ENCODE measurements at regions not wholly inside any gene's neighbourhood (a gene's known extent, or its start where the extent isn't known, plus 50 kb on each side); places are given as distances from the start of the nearest gene placed in this dataset.
"Not testable (repeated sequence)": the region's sequence is repeated elsewhere in the genome, so short reads cannot be mapped to it uniquely, and the experiment has no call there.

GRCh38 chr4:31241504-31242106 lies 521.4 kb downstream of the PCDH7 start:
- H3K4me3 ChIP-seq (ENCODE audit: control insufficient read depth in 1 of 7, extremely low read depth in 1 of 7, insufficient read depth in 4 of 7, low read depth in 2 of 7, low read length in 6 of 7): no peak overlapping the region
- no peaks in the 10 kb centered on the region for H3K36me3 ChIP-seq (ENCODE audit: control insufficient read depth in 4 of 4, insufficient read depth in 4 of 4, low read length in 3 of 4)
- H3K4me1 ChIP-seq (ENCODE audit: control extremely low read depth in 1 of 4, control insufficient read depth in 4 of 4, insufficient read depth in 4 of 4, low read length in 3 of 4): no peaks in the 10 kb centered on the region
- peaks cover 0 to 7% (median 0%) of the 10 kb centered on the region in 5 experiments for H3K9me3 ChIP-seq (ENCODE audit: control extremely low read depth in 1 of 5, control insufficient read depth in 4 of 5, insufficient read depth in 2 of 5, low read depth in 1 of 5, low read length in 4 of 5)
- ChIA-PET CTCF (no interaction called here), POLR2A (no interaction called here)
- DNase-seq: no peak
- H3K27ac ChIP-seq (ENCODE audit: insufficient read depth in 1 of 2, low read depth in 1 of 2, low read length in 2 of 2, poor library complexity in 1 of 2, severe bottlenecking in 2 of 2): no peak overlapping the region
- no peaks in the 10 kb centered on the region for H3K27me3 ChIP-seq (replicated peaks in 2 of 5; ENCODE audit: control insufficient read depth in 4 of 5, insufficient read depth in 5 of 5, low read length in 4 of 5)
- WGBS (ENCODE audit: insufficient coverage): no CpG with 5 or more reads among the region's 1 CpG

- Histone ChIP-seq H3K9me3 (ENCODE audit: control extremely low read depth in 1 of 5, control insufficient read depth in 4 of 5, insufficient read depth in 2 of 5, low read depth in 1 of 5, low read length in 4 of 5) (peaks cover 0 to 3% (median 0%) of the 10 kb centered on the region in 5 experiments), H3K4me1 (ENCODE audit: control extremely low read depth in 1 of 4, control insufficient read depth in 4 of 4, insufficient read depth in 4 of 4, low read length in 3 of 4) (no peaks in the 10 kb centered on the region), H3K36me3 (ENCODE audit: control insufficient read depth in 4 of 4, insufficient read depth in 4 of 4, low read length in 3 of 4) (no peaks in the 10 kb centered on the region), H3K27ac (ENCODE audit: insufficient read depth in 1 of 2, low read depth in 1 of 2, low read length in 2 of 2, poor library complexity in 1 of 2, severe bottlenecking in 2 of 2) (no peak overlapping the region), H3K27me3 (replicated peaks in 2 of 5; ENCODE audit: control insufficient read depth in 4 of 5, insufficient read depth in 5 of 5, low read length in 4 of 5) (no peaks in the 10 kb centered on the region), H3K4me3 (ENCODE audit: control insufficient read depth in 1 of 7, extremely low read depth in 1 of 7, insufficient read depth in 4 of 7, low read depth in 2 of 7, low read length in 6 of 7) (no peak overlapping the region)
- WGBS (ENCODE audit: insufficient coverage): no CpG with 5 or more reads among the region's 1 CpG
- CTCF ChIA-PET: no interaction called here
- DNase-seq: no peak
- POLR2A ChIA-PET: no interaction called here
These were observed 526.7 kb downstream of the PCDH7 start for GRCh38 chr4:31246856-31247255.

GRCh38 chr4:31259119-31259518 lies 539.0 kb downstream of the PCDH7 start:
- H3K27ac ChIP-seq (ENCODE audit: insufficient read depth in 1 of 2, low read depth in 1 of 2, low read length in 2 of 2, poor library complexity in 1 of 2, severe bottlenecking in 2 of 2): no peak overlapping the region
- CTCF ChIA-PET: interaction anchor here (1.3 kb wide), 1 partner anchor 13 kb away, joined by 3 read pairs; no protein-coding TSS in a partner anchor
- H3K36me3 ChIP-seq (ENCODE audit: control insufficient read depth in 4 of 4, insufficient read depth in 4 of 4, low read length in 3 of 4): no peaks in the 10 kb centered on the region
- H3K27me3 ChIP-seq (replicated peaks in 2 of 5; ENCODE audit: control insufficient read depth in 4 of 5, insufficient read depth in 5 of 5, low read length in 4 of 5): no peaks in the 10 kb centered on the region
- H3K4me3 ChIP-seq (ENCODE audit: control insufficient read depth in 1 of 7, extremely low read depth in 1 of 7, insufficient read depth in 4 of 7, low read depth in 2 of 7, low read length in 6 of 7): no peak overlapping the region
- WGBS (ENCODE audit: insufficient coverage): 100% methylated on average over 6 of the region's 15 CpGs
- DNase-seq: no peak
- no peaks in the 10 kb centered on the region for H3K9me3 ChIP-seq (ENCODE audit: control extremely low read depth in 1 of 5, control insufficient read depth in 4 of 5, insufficient read depth in 2 of 5, low read depth in 1 of 5, low read length in 4 of 5)
- H3K4me1 ChIP-seq (ENCODE audit: control extremely low read depth in 1 of 4, control insufficient read depth in 4 of 4, insufficient read depth in 4 of 4, low read length in 3 of 4): no peaks in the 10 kb centered on the region
- POLR2A ChIA-PET: no interaction called here

GRCh38 chr4:31261632-31262031 lies 541.5 kb downstream of the PCDH7 start:
- no peaks in the 10 kb centered on the region for H3K4me1 ChIP-seq (ENCODE audit: control extremely low read depth in 1 of 4, control insufficient read depth in 4 of 4, insufficient read depth in 4 of 4, low read length in 3 of 4)
- no peak overlapping the region for H3K4me3 ChIP-seq (ENCODE audit: control insufficient read depth in 1 of 7, extremely low read depth in 1 of 7, insufficient read depth in 4 of 7, low read depth in 2 of 7, low read length in 6 of 7)
- CTCF ChIA-PET: no interaction called here
- WGBS (ENCODE audit: insufficient coverage): 60% methylated on average over 1 of the region's 2 CpGs
- H3K27me3 ChIP-seq (replicated peaks in 2 of 5; ENCODE audit: control insufficient read depth in 4 of 5, insufficient read depth in 5 of 5, low read length in 4 of 5): no peaks in the 10 kb centered on the region
- H3K9me3 ChIP-seq (ENCODE audit: control extremely low read depth in 1 of 5, control insufficient read depth in 4 of 5, insufficient read depth in 2 of 5, low read depth in 1 of 5, low read length in 4 of 5): no peaks in the 10 kb centered on the region
- H3K27ac ChIP-seq (ENCODE audit: insufficient read depth in 1 of 2, low read depth in 1 of 2, low read length in 2 of 2, poor library complexity in 1 of 2, severe bottlenecking in 2 of 2): no peak overlapping the region
- DNase-seq: no peak
- H3K36me3 ChIP-seq (ENCODE audit: control insufficient read depth in 4 of 4, insufficient read depth in 4 of 4, low read length in 3 of 4): no peaks in the 10 kb centered on the region
- POLR2A ChIA-PET: no interaction called here

- H3K9me3 ChIP-seq (ENCODE audit: control extremely low read depth in 1 of 5, control insufficient read depth in 4 of 5, insufficient read depth in 2 of 5, low read depth in 1 of 5, low read length in 4 of 5); H3K4me1 ChIP-seq (ENCODE audit: control extremely low read depth in 1 of 4, control insufficient read depth in 4 of 4, insufficient read depth in 4 of 4, low read length in 3 of 4); H3K4me3 ChIP-seq (ENCODE audit: control insufficient read depth in 1 of 7, extremely low read depth in 1 of 7, insufficient read depth in 4 of 7, low read depth in 2 of 7, low read length in 6 of 7); H3K27ac ChIP-seq (ENCODE audit: insufficient read depth in 1 of 2, low read depth in 1 of 2, low read length in 2 of 2, poor library complexity in 1 of 2, severe bottlenecking in 2 of 2); POLR2A ChIA-PET; CTCF ChIA-PET; DNase-seq; H3K36me3 ChIP-seq (ENCODE audit: control insufficient read depth in 4 of 4, insufficient read depth in 4 of 4, low read length in 3 of 4); H3K27me3 ChIP-seq (replicated peaks in 2 of 5; ENCODE audit: control insufficient read depth in 4 of 5, insufficient read depth in 5 of 5, low read length in 4 of 5): not testable (repeated sequence)
- whole genome bisulfite sequencing (ENCODE audit: insufficient coverage): 95% methylated on average over 2 of the region's 4 CpGs
These were observed 545.9 kb downstream of the PCDH7 start for GRCh38 chr4:31266094-31266493.

GRCh38 chr4:31272331-31273061 lies 552.3 kb downstream of the PCDH7 start:
- H3K27ac ChIP-seq (ENCODE audit: insufficient read depth in 1 of 2, low read depth in 1 of 2, low read length in 2 of 2, poor library complexity in 1 of 2, severe bottlenecking in 2 of 2): no peak overlapping the region
- H3K9me3 ChIP-seq (ENCODE audit: control extremely low read depth in 1 of 5, control insufficient read depth in 4 of 5, insufficient read depth in 2 of 5, low read depth in 1 of 5, low read length in 4 of 5): no peaks in the 10 kb centered on the region
- H3K27me3 ChIP-seq (replicated peaks in 2 of 5; ENCODE audit: control insufficient read depth in 4 of 5, insufficient read depth in 5 of 5, low read length in 4 of 5): no peaks in the 10 kb centered on the region
- H3K4me3 ChIP-seq (ENCODE audit: control insufficient read depth in 1 of 7, extremely low read depth in 1 of 7, insufficient read depth in 4 of 7, low read depth in 2 of 7, low read length in 6 of 7): no peak overlapping the region
- H3K36me3 ChIP-seq (ENCODE audit: control insufficient read depth in 4 of 4, insufficient read depth in 4 of 4, low read length in 3 of 4): no peaks in the 10 kb centered on the region
- DNase-seq: no peak
- POLR2A ChIA-PET: no interaction called here
- H3K4me1 ChIP-seq (ENCODE audit: control extremely low read depth in 1 of 4, control insufficient read depth in 4 of 4, insufficient read depth in 4 of 4, low read length in 3 of 4): no peaks in the 10 kb centered on the region
- CTCF ChIA-PET: interaction anchor here (1.1 kb wide), 1 partner anchor 13 kb away, joined by 3 read pairs; no protein-coding TSS in a partner anchor
- 100% methylated on average over 1 of the region's 6 CpGs for WGBS (ENCODE audit: insufficient coverage)

GRCh38 chr4:31275906-31276305 lies 555.7 kb downstream of the PCDH7 start:
- H3K36me3 ChIP-seq (ENCODE audit: control insufficient read depth in 4 of 4, insufficient read depth in 4 of 4, low read length in 3 of 4): no peaks in the 10 kb centered on the region
- no peaks in the 10 kb centered on the region for H3K9me3 ChIP-seq (ENCODE audit: control extremely low read depth in 1 of 5, control insufficient read depth in 4 of 5, insufficient read depth in 2 of 5, low read depth in 1 of 5, low read length in 4 of 5)
- POLR2A ChIA-PET: no interaction called here
- no peak for DNase-seq
- H3K27me3 ChIP-seq (replicated peaks in 2 of 5; ENCODE audit: control insufficient read depth in 4 of 5, insufficient read depth in 5 of 5, low read length in 4 of 5): no peaks in the 10 kb centered on the region
- H3K4me3 ChIP-seq (ENCODE audit: control insufficient read depth in 1 of 7, extremely low read depth in 1 of 7, insufficient read depth in 4 of 7, low read depth in 2 of 7, low read length in 6 of 7): no peak overlapping the region
- no peak overlapping the region for H3K27ac ChIP-seq (ENCODE audit: insufficient read depth in 1 of 2, low read depth in 1 of 2, low read length in 2 of 2, poor library complexity in 1 of 2, severe bottlenecking in 2 of 2)
- no peaks in the 10 kb centered on the region for H3K4me1 ChIP-seq (ENCODE audit: control extremely low read depth in 1 of 4, control insufficient read depth in 4 of 4, insufficient read depth in 4 of 4, low read length in 3 of 4)
- CTCF ChIA-PET: no interaction called here

All from common myeloid progenitor, CD34-positive (primary cell).